Spleen (tissue), 7 donors: ENCODE measurements at regions not wholly inside any gene's neighbourhood (a gene's known extent, or its start where the extent isn't known, plus 50 kb on each side); places are given as distances from the start of the nearest gene placed in this dataset.

Experiments used
- POLR2A ChIP-seq, 3 donors: fragments of 450-650 bp; IDR thresholded peaks; one replicate each; pipeline ENCODE4 v1.5.1; 2017; ENCODE audit warnings: antibody characterized with exemption in 3 of 3, mild to moderate bottlenecking in 1 of 3
- TF ChIP-seq, protein P1 (sequence below), 11 experiments: fragments of 200-600 bp in 7 of 11; fragments of 450-650 bp in 4 of 11; sonication (generic) in 4 of 11; IDR thresholded peaks in 8 of 11; conservative IDR thresholded peaks in 3 of 11; 1 replicate in 7 of 11; 2 replicates in 4 of 11; pipeline versions ENCODE4 v1.4.0 to v1.8.0; 2016 to 2021; ENCODE audit warnings: antibody characterized with exemption in 11 of 11, inconsistent platforms in 4 of 11, mild to moderate bottlenecking in 1 of 11
- donor health status: DM: no; HTN: no; CAD: no; lungs with moderate emphysema.
- donor health status: DM: no; HTN: no; CAD: no.
- donor health status: DM: no; HTN: no; CAD: no.

GRCh38 chr9:26228273-26228672 is 550.0 kb upstream of the TUSC1 start:
- TF ChIP-seq, protein P1, sequence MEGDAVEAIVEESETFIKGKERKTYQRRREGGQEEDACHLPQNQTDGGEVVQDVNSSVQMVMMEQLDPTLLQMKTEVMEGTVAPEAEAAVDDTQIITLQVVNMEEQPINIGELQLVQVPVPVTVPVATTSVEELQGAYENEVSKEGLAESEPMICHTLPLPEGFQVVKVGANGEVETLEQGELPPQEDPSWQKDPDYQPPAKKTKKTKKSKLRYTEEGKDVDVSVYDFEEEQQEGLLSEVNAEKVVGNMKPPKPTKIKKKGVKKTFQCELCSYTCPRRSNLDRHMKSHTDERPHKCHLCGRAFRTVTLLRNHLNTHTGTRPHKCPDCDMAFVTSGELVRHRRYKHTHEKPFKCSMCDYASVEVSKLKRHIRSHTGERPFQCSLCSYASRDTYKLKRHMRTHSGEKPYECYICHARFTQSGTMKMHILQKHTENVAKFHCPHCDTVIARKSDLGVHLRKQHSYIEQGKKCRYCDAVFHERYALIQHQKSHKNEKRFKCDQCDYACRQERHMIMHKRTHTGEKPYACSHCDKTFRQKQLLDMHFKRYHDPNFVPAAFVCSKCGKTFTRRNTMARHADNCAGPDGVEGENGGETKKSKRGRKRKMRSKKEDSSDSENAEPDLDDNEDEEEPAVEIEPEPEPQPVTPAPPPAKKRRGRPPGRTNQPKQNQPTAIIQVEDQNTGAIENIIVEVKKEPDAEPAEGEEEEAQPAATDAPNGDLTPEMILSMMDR (IDR thresholded peaks at IDR 0.05 in 8 of 11, conservative IDR thresholded peaks at IDR 0.05 in 3 of 11), result no peak
- TF ChIP-seq POLR2A (IDR thresholded peaks at IDR 0.05), result no peak
